CD8-positive, alpha-beta memory T cell (primary cell): ENCODE measurements at regions not wholly inside any gene's neighbourhood (a gene's known extent, or its start where the extent isn't known, plus 50 kb on each side); places are given as distances from the start of the nearest gene placed in this dataset.
"Not testable (repeated sequence)": the region's sequence is repeated elsewhere in the genome, so short reads cannot be mapped to it uniquely, and the experiment has no call there.

Source experiments
- CTCF ChIA-PET: fragments of 350-600 bp; sonication (Branson Sonifier 250); formaldehyde crosslinking; loops from one replicate; lab custom pipeline; 2021; ENCODE audit warnings: antibody characterized with exemption; lab: Charles Lee
- POLR2A ChIA-PET: fragments of 350-600 bp; sonication (Branson Sonifier 250); formaldehyde crosslinking; loops from one replicate; lab custom pipeline; 2021; ENCODE audit warnings: antibody characterized with exemption; lab: Charles Lee
- DNase-seq, 5 donors: peaks; one replicate each; pipeline versions ENCODE4 v3.0.0 to v3.0.0-alpha.2; 2020 to 2022; ENCODE audit warnings: mixed read lengths in 1 of 5
- H3K27ac ChIP-seq: one replicate; pipeline ENCODE4 v1.7.0; 2013; ENCODE audit warnings: low read depth, mild to moderate bottlenecking, low read length, moderate library complexity
- H3K27me3 ChIP-seq: 2 replicates; pipeline ENCODE4 v1.7.0; 2013; ENCODE audit warnings: low read length, mild to moderate bottlenecking; ENCODE audit not compliant: insufficient read depth, poor library complexity, severe bottlenecking
- H3K36me3 ChIP-seq: 2 replicates; pipeline ENCODE4 v1.7.0; 2013; ENCODE audit warnings: mild to moderate bottlenecking, low read length, moderate library complexity; ENCODE audit not compliant: insufficient read depth
- H3K4me1 ChIP-seq: 2 replicates; pipeline ENCODE4 v1.7.0; 2013; ENCODE audit warnings: mild to moderate bottlenecking, low read length, moderate library complexity; ENCODE audit not compliant: insufficient read depth
- H3K4me3 ChIP-seq: 2 replicates; pipeline ENCODE4 v1.7.0; 2013; ENCODE audit warnings: mild to moderate bottlenecking, low read length
- H3K9me3 ChIP-seq: 2 replicates; pipeline ENCODE4 v1.7.0; 2013; ENCODE audit warnings: mild to moderate bottlenecking, low read length
- H3K27ac Mint-ChIP-seq, 8 donors: one replicate each; pipeline ENCODE4 v1.8.0; 2020 to 2021; ENCODE audit warnings: mixed read lengths in 8 of 8, mild to moderate bottlenecking in 6 of 8, inconsistent platforms in 3 of 8, moderate library complexity in 3 of 8
- H3K27me3 Mint-ChIP-seq, 2 donors: one replicate each; pipeline ENCODE4 v1.8.0; 2020 to 2021; ENCODE audit warnings: mixed read lengths in 2 of 2, mild to moderate bottlenecking in 1 of 2, moderate library complexity in 1 of 2
- H3K36me3 Mint-ChIP-seq, 3 donors: one replicate each; pipeline ENCODE4 v1.8.0; 2020 to 2021; ENCODE audit warnings: mixed read lengths in 3 of 3, inconsistent platforms in 1 of 3, mild to moderate bottlenecking in 1 of 3
- H3K4me1 Mint-ChIP-seq, 3 donors: one replicate each; pipeline ENCODE4 v1.8.0; 2020 to 2021; ENCODE audit warnings: mixed read lengths in 3 of 3, inconsistent platforms in 1 of 3, mild to moderate bottlenecking in 1 of 3
- H3K4me3 Mint-ChIP-seq, 7 donors: one replicate each; pipeline ENCODE4 v1.8.0; 2020 to 2021; ENCODE audit warnings: mixed read lengths in 7 of 7, mild to moderate bottlenecking in 6 of 7, moderate library complexity in 4 of 7, inconsistent platforms in 2 of 7
- H3K9me3 Mint-ChIP-seq, 5 donors: one replicate each; pipeline ENCODE4 v1.8.0; 2020 to 2022; ENCODE audit warnings: mixed read lengths in 5 of 5, mild to moderate bottlenecking in 3 of 5, moderate library complexity in 2 of 5, inconsistent platforms in 1 of 5

- Mint-ChIP-seq H3K4me1 (peaks cover 0 to 3% (median 0%) of the 10 kb centered on the region in 3 donors), H3K36me3 (peaks cover 0 to 5% (median 0%) of the 10 kb centered on the region in 3 donors), H3K4me3 (no peak overlapping the region), H3K27me3 (peaks cover 0 to 2% of the 10 kb centered on the region in 2 donors), H3K9me3 (peaks cover 0 to 5% (median 2%) of the 10 kb centered on the region in 5 donors), H3K27ac (no peak overlapping the region)
- Histone ChIP-seq H3K9me3 (no peaks in the 10 kb centered on the region), H3K27ac (no peak overlapping the region), H3K4me1 (no peaks in the 10 kb centered on the region), H3K36me3 (no peaks in the 10 kb centered on the region), H3K27me3 (no peaks in the 10 kb centered on the region), H3K4me3 (no peak overlapping the region)
- ChIA-PET CTCF (no interaction called here), POLR2A (no interaction called here)
- DNase-seq = peak in 1 of 5 donors; percentile 40
These were observed 121.2 kb downstream of the CRYAA start for GRCh38 chr21:43289966-43290365.

GRCh38 chr21:43289442-43289841, 120.6 kb downstream of the CRYAA start:
- H3K27ac Mint-ChIP-seq = no peak overlapping the region
- CTCF ChIA-PET = no interaction called here
- H3K4me1 Mint-ChIP-seq = peaks cover 0 to 3% (median 0%) of the 10 kb centered on the region in 3 donors
- DNase-seq = no peak
- H3K9me3 Mint-ChIP-seq = peaks cover 0 to 5% (median 2%) of the 10 kb centered on the region in 5 donors
- no peaks in the 10 kb centered on the region for H3K4me1 ChIP-seq
- H3K27me3 Mint-ChIP-seq = peaks cover 0 to 2% of the 10 kb centered on the region in 2 donors
- peaks cover 0 to 5% (median 0%) of the 10 kb centered on the region in 3 donors for H3K36me3 Mint-ChIP-seq
- H3K9me3 ChIP-seq = no peaks in the 10 kb centered on the region
- no peak overlapping the region for H3K4me3 ChIP-seq
- POLR2A ChIA-PET = no interaction called here
- H3K4me3 Mint-ChIP-seq = no peak overlapping the region
- no peaks in the 10 kb centered on the region for H3K27me3 ChIP-seq
- H3K36me3 ChIP-seq = no peaks in the 10 kb centered on the region
- H3K27ac ChIP-seq = no peak overlapping the region

DNA sequence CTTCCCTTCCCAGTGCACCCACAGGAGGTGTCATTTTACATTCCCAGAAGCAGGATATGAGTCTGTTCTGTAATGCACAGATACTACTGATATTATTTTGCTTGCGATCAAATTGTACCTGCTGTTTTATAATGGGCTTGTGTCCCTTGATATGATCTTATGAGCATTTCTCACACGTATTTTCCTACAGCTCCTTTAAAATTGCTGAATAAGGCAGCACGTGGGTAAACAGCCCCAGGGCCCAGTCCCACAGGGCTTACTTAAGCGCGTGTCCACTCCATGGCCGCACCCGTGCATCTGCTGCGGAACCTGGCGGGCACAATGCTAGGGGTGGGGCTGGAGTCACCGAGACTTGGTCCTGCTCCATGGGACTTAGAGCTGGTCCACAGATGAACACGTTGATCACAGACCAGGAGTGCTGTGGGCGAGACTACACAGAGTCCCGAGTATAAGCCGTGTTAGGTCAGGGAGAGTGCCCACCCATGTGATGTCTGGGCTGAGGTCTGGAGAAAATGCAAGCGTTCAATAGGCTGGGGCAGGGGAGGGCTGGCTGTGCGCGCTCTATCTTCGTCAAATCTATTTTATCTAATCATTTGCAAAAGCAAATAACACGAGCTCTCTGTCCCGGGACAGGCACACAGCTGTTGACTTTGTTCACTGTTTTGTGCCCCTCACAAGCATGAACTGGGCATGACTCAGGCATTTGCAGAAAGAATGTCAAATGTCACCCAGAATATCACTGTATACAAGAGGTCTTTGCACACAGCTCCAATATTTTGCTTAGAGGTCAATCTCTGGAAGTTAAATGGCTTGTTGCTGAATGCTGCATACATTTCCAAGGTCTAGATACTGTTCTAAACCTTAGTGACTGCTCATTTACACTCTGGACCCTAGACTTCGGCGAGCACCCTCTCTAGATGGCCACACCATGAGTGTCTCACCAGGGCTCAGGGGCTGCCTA, 119.3 kb downstream of the CRYAA start:
- Mint-ChIP-seq H3K27me3 (peaks cover 0 to 2% of the 10 kb centered on the region in 2 donors), H3K4me1 (peaks cover 0 to 3% (median 0%) of the 10 kb centered on the region in 3 donors), H3K27ac (no peak overlapping the region), H3K9me3 (peaks cover 0 to 5% (median 2%) of the 10 kb centered on the region in 5 donors), H3K36me3 (peaks cover 0 to 5% (median 0%) of the 10 kb centered on the region in 3 donors), H3K4me3 (no peak overlapping the region)
- H3K27ac ChIP-seq = no peak overlapping the region
- H3K4me3 ChIP-seq = no peak overlapping the region
- CTCF ChIA-PET = no interaction called here
- no peaks in the 10 kb centered on the region for H3K9me3 ChIP-seq
- DNase-seq = peak in 1 of 5 donors; percentile 16
- H3K27me3 ChIP-seq = no peaks in the 10 kb centered on the region
- H3K4me1 ChIP-seq = no peaks in the 10 kb centered on the region
- H3K36me3 ChIP-seq = no peaks in the 10 kb centered on the region
- POLR2A ChIA-PET = no interaction called here

GRCh38 chr21:43287111-43287760, 118.4 kb downstream of the CRYAA start:
- H3K9me3 ChIP-seq = no peaks in the 10 kb centered on the region
- no peak overlapping the region for H3K27ac ChIP-seq
- no peak overlapping the region for H3K4me3 ChIP-seq
- Mint-ChIP-seq H3K36me3 (peaks cover 0 to 5% (median 0%) of the 10 kb centered on the region in 3 donors), H3K27ac (peak overlapping the region in 3 of 8 donors; percentile 15 to 69 (median 17)), H3K4me3 (no peak overlapping the region), H3K27me3 (peaks cover 0 to 2% of the 10 kb centered on the region in 2 donors), H3K9me3 (peaks cover 0 to 5% (median 2%) of the 10 kb centered on the region in 5 donors), H3K4me1 (peaks cover 0 to 3% (median 0%) of the 10 kb centered on the region in 3 donors)
- ChIA-PET POLR2A (no interaction called here), CTCF (no interaction called here)
- H3K36me3 ChIP-seq = no peaks in the 10 kb centered on the region
- no peaks in the 10 kb centered on the region for H3K4me1 ChIP-seq
- no peaks in the 10 kb centered on the region for H3K27me3 ChIP-seq
- peak in 1 of 5 donors; percentile 36 for DNase-seq

- H3K9me3 ChIP-seq = no peaks in the 10 kb centered on the region
- H3K36me3 ChIP-seq = no peaks in the 10 kb centered on the region
- H3K4me3 ChIP-seq = no peak overlapping the region
- peaks cover 0 to 3% of the 10 kb centered on the region in 2 donors for H3K27me3 Mint-ChIP-seq
- no peaks in the 10 kb centered on the region for H3K4me1 ChIP-seq
- peaks cover 0 to 5% (median 2%) of the 10 kb centered on the region in 5 donors for H3K9me3 Mint-ChIP-seq
- no peak overlapping the region for H3K27ac Mint-ChIP-seq
- no peaks in the 10 kb centered on the region for H3K27me3 ChIP-seq
- peak in 1 of 5 donors; percentile 26 for DNase-seq
- peaks cover 0 to 5% (median 0%) of the 10 kb centered on the region in 3 donors for H3K36me3 Mint-ChIP-seq
- peaks cover 0 to 3% (median 0%) of the 10 kb centered on the region in 3 donors for H3K4me1 Mint-ChIP-seq
- POLR2A ChIA-PET = no interaction called here
- no peak overlapping the region for H3K4me3 Mint-ChIP-seq
- H3K27ac ChIP-seq = no peak overlapping the region
- CTCF ChIA-PET = no interaction called here
These were observed 117.4 kb downstream of the CRYAA start for GRCh38 chr21:43286196-43286595.

DNA sequence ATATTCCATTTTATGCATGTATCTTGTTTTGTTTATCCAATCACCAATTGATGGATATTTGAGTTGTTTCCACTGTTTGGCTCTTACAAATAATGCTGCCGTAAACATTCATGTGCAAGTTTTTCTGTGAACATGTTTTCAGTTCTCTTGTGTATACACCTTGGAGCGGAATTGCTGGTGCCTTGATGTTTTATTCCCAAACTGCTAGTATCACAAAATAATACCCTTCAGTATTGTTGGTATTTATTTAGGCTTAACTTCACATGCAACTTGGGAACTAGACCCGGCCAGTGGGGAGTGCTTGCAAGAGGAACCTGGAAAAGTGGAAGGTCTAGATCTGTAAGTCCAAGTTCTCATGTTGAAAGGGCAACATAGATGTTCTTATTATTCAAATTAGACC, 115.9 kb downstream of the CRYAA start:
- Histone ChIP-seq H3K27ac (no peak overlapping the region), H3K27me3 (no peaks in the 10 kb centered on the region), H3K9me3 (no peaks in the 10 kb centered on the region), H3K4me1 (no peaks in the 10 kb centered on the region), H3K36me3 (no peaks in the 10 kb centered on the region), H3K4me3 (no peak overlapping the region)
- peaks cover 0 to 3% (median 3%) of the 10 kb centered on the region in 3 donors for H3K4me1 Mint-ChIP-seq
- no peak overlapping the region for H3K27ac Mint-ChIP-seq
- POLR2A ChIA-PET = no interaction called here
- DNase-seq = no peak
- H3K9me3 Mint-ChIP-seq = peaks cover 0 to 5% (median 2%) of the 10 kb centered on the region in 5 donors
- H3K4me3 Mint-ChIP-seq = no peak overlapping the region
- H3K27me3 Mint-ChIP-seq = peaks cover 0 to 3% of the 10 kb centered on the region in 2 donors
- peaks cover 0 to 5% (median 0%) of the 10 kb centered on the region in 3 donors for H3K36me3 Mint-ChIP-seq
- CTCF ChIA-PET = no interaction called here

DNA sequence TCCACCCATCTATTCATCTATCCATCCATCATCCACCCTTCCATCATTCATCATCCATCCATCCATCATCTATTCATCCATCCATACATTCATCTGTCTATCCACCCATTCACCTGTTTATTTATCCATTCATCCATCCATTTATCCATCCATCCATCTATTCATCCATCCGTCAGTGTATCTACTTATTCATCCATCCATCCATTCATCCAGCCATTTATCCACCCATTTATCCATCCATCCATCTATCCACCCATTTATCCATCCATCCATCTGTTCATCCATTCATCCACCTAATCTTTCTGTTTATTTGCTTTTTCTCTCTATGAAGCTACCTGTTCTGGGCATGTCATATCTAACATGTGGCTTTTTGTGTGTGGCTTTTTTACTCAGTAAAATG, 115.4 kb downstream of the CRYAA start:
- DNase-seq = no peak
- Mint-ChIP-seq H3K9me3 (peaks cover 0 to 2% (median under 1%) of the 10 kb centered on the region in 5 donors), H3K27ac (no peak overlapping the region), H3K27me3 (peaks cover 0 to 3% of the 10 kb centered on the region in 2 donors), H3K4me1 (peaks cover 0 to 3% (median 3%) of the 10 kb centered on the region in 3 donors), H3K4me3 (no peak overlapping the region), H3K36me3 (peaks cover 0 to 1% (median 0%) of the 10 kb centered on the region in 3 donors)
- Histone ChIP-seq H3K27me3 (no peaks in the 10 kb centered on the region), H3K4me3 (no peak overlapping the region), H3K9me3 (no peaks in the 10 kb centered on the region), H3K36me3 (no peaks in the 10 kb centered on the region), H3K27ac (no peak overlapping the region), H3K4me1 (no peaks in the 10 kb centered on the region)
- ChIA-PET CTCF (no interaction called here), POLR2A (no interaction called here)

DNA sequence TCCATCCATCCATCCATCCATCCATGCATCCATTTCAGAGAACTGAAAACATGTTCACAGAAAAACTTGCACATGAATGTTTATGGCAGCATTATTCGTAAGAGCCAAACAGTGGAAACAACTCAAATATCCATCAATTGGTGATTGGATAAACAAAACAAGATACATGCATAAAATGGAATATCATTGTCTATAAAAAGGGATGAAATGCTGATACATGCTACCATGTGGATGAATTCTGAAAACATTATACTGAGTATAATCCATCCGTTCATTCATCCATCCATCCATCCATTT, 115.1 kb downstream of the CRYAA start:
- H3K27ac ChIP-seq, H3K4me1 ChIP-seq, H3K27me3 Mint-ChIP-seq, H3K36me3 Mint-ChIP-seq, H3K36me3 ChIP-seq, POLR2A ChIA-PET, H3K9me3 ChIP-seq, H3K4me3 Mint-ChIP-seq, DNase-seq, H3K4me1 Mint-ChIP-seq, CTCF ChIA-PET, H3K9me3 Mint-ChIP-seq, H3K4me3 ChIP-seq, H3K27me3 ChIP-seq, H3K27ac Mint-ChIP-seq: not testable (repeated sequence)
